A673 (cell line): ENCODE measurements at regions not wholly inside any gene's neighbourhood (a gene's known extent, or its start where the extent isn't known, plus 50 kb on each side); places are given as distances from the start of the nearest gene placed in this dataset.

Source experiments
- EZH2 ChIP-seq: fragments of 200-600 bp; sonication (generic); IDR thresholded peaks from 2 replicates; pipeline ENCODE4 v1.6.1; 2017; ENCODE audit warnings: borderline replicate concordance, low read depth, mild to moderate bottlenecking, mixed read lengths, antibody characterized with exemption, low read length; ENCODE audit not compliant: poor library complexity, severe bottlenecking
- TF ChIP-seq, protein P1 (sequence below): fragments of 300-800, 200-600 bp; sonication (generic); conservative IDR thresholded peaks from 2 replicates; pipeline ENCODE4 v1.5.1; 2017; ENCODE audit warnings: low read depth, mild to moderate bottlenecking, antibody characterized with exemption, low read length, moderate library complexity, mixed read lengths

GRCh38 chr20:23152902-23153301 is 66.8 kb upstream of the CD93 start:
- no peak for TF ChIP-seq EZH2
- TF ChIP-seq, protein P1, sequence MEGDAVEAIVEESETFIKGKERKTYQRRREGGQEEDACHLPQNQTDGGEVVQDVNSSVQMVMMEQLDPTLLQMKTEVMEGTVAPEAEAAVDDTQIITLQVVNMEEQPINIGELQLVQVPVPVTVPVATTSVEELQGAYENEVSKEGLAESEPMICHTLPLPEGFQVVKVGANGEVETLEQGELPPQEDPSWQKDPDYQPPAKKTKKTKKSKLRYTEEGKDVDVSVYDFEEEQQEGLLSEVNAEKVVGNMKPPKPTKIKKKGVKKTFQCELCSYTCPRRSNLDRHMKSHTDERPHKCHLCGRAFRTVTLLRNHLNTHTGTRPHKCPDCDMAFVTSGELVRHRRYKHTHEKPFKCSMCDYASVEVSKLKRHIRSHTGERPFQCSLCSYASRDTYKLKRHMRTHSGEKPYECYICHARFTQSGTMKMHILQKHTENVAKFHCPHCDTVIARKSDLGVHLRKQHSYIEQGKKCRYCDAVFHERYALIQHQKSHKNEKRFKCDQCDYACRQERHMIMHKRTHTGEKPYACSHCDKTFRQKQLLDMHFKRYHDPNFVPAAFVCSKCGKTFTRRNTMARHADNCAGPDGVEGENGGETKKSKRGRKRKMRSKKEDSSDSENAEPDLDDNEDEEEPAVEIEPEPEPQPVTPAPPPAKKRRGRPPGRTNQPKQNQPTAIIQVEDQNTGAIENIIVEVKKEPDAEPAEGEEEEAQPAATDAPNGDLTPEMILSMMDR, result no peak
